ENCODE measurements at regions not wholly inside any gene's neighbourhood (a gene's known extent, or its start where the extent isn't known, plus 50 kb on each side); places are given as distances from the start of the nearest gene placed in this dataset.

DNA sequence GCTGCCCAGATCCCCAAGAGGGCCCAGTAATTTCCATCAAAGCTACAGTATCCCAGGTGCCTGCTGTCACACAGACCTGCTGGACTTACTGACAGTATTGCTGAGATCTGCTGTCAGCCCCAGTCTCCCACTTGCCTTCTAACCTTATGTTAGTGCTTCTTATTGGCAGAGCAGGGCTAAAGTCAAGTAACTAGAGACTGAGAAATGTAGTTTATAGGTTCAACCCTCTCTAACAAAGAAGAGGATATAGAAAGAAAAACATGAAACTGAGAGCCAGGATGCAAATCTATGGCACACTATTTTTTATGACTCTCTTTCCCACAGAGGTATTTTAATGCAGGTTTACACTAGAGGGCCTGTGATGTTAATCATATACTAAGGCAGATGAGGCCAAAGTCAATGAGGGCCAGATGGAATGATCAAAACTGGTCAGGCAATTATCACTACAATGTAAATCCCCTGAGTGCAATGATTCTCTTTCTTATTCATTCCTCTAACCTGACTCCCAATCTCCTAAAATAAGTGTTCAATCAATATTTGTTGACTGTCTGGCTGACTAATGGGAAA lies 781.9 kb downstream of the VRK1 start:
- no peak for DNase-seq (ENCODE audit: low read depth)

DNA sequence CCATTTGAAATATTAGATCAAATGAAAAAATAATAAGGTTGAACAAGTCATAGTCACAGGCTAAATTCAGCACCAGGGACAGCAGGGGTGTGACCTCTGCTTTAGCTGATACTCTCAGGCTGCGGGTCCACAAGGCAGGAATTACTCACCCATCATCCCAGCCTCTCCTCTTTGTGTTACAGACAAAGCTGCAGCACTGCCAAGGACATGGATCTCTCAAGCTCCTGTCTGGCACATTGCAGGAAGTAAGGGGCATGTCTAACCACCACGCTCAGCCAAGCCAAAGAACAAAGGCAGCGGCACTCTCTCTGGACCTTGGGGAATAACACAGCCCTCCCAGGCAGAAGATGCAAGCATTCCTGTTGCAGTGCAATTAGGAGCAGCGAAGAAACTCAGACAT lies 783.8 kb downstream of the VRK1 start:
- DNase-seq (ENCODE audit: low read depth): no peak

DNA sequence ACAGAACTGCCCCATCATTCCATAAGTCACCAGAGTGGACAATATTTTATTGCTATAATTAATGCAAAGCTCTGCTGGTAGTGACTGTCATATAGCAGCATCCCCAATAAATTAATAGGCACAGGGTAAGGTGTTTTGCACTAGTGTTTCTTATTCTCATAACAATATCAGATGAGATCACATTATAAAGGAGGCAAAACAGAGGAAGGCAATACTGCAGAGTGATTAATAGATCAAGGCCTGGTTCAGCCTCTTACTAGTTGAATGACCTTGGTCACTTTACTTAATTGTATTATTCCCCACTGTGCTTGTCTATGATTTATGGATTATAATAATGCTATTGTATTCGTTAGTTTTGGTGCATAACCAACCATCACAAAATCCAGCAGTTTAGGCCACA lies 784.8 kb downstream of the VRK1 start:
- no peak for DNase-seq (ENCODE audit: low read depth)

DNA sequence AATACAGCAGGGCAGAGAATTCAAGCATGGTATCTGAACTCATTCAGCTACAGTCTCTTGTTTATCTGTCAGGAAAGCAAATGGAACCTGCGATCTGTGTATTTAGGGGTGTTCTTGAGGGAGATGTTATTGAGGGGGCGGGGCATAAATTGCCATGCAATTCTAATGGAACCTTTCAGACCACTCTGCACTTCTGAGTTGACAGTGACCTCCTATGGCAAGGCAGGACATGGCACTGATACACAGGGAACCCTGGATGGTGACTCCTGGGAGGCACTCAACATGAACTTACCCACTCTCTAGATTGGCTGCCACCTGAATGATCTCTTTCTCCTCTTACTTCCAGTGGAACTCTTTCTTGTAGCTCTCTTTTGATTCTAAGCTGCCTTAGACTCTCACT lies 787.3 kb downstream of the VRK1 start:
- no peak for DNase-seq (ENCODE audit: low read depth)

DNA sequence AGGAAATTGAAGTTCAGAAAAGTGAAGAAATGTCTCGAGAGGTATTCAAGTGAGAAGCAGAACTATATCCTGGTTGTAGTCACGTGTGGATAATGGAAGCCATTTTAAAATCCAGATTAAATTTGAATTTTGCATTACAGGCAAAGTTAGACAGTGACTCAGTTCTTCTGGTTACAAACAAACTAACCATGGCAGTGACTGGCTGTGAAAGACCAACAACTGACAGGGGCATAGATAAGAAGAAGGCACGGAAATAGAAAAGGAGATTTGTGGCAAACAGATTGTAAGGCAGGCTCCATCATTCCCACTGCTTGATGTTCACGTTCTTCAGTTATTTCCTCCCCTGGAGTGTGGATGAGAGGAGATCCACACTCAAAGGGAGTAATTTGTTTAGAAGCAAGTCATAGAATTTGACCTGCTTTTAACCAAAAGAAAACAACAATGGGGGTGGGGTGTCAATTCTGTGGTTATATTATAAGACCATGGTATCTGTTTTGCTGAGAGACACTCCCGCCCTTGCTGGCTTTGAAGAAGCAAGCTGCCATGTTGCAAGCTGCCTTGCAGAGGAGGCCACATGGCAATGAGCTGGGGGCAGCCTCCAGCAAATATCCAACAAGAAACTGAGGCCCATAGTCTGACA lies 795.3 kb downstream of the VRK1 start:
- no peak for DNase-seq (ENCODE audit: low read depth)

DNA sequence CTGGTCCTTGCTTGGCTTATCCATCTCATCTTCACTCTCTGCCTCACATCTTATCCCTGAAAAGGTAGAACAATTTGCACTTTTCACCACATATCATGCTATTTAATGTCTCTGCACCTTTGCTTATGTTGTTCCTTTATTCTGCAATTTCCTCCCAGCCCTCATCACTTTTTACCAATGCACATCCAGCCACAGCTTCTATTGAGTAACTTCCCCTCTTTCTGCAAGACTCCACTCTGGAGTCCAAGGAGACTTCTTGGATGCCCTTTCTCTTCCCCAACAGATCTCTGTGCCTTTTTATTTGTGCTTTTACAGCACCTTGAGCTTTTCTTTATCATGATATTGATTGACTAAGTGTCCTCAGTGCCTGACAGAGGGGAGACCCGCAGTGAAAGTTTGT lies 797.1 kb downstream of the VRK1 start:
- no peak for DNase-seq (ENCODE audit: low read depth)

DNA sequence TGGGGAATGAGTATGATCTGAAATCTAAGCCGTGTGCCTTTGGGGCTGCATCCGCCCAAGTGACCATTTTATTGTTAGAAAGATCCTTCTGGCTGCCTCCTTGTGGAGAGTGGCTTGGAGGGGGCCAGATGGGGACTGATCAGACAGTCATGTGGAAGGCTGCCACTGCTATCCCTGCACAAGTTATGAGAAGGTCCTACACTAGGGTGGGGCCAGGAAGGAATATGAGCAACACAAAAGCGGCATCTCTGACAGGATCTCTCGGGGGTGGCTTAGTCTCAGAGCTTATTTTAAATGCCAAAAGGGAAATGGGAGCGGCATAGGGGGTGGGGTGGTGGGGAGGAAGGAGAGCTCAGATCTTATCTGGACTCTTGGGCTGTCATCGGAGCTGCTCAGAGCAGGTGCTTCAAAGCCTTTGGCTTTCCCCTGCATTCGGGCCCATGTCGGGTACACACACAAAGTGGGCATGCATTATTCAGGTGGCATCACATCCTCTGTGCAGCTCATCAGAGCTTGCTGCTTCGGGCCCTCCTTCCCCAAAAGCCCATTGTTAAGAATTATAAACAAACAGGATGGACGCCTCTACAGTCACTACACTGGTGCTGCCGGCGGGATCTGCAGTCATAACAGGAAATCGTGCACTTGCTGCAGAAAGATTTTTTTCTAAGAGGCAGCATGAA lies 805.4 kb downstream of the VRK1 start:
- no peak for DNase-seq (ENCODE audit: low read depth)

DNA sequence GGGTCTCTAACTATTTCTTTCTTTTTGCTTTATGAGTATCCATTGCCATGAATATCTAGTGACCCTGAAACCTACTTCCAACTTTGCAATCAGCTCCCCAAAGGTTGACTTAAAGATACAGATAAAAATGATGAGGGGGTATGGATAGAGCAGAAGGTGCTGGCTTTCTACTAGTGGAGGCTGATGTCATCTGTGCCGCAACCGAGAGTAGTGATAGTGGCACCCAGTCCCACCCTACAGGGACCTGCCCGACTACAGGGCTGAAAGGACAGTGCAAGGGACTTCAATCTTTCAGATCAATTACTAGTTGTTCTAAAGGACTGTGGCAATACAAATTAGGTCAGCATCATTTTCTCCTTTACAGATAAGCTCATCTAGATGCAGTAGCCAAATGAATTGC lies 806.0 kb downstream of the VRK1 start:
- DNase-seq (ENCODE audit: low read depth): no peak

DNA sequence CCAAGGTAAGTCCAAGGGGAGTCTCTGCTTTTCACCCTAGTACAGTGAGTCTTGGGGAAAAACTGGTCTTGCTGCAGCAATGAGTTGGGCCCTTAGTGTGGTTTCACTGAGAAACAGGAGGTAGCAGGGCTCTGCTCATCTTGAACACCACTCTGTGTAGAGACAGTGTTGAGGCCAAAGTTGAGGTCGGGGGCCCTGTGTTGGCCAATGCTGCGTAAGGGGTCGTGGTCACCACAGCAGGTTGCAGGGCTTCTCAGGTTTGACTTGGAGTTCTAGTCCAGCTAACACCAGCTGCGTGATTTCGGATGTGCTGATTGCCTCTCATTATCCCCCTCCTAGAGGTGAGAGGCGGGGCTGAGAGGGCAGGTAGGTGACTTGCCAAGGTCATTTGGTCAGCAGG lies 807.5 kb downstream of the VRK1 start:
- DNase-seq (ENCODE audit: low read depth): no peak

DNA sequence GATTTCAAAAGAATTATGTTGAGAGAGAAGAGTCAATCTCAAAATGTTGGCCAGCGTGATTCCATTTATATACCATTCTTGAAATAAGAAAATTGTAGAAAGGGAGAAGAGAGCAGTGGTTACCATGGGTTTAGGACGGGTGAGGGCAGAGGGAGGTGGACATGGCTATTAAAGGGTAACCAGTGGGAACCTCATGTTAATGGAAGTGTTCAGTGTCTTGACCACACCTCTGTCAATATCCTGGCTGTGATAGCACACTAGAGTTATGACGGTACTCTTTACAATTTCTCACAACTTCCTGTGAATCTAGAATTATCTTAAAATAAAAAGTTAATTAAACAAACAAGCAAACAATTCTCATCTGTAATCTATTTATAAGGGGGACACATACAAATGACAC lies 821.2 kb downstream of the VRK1 start:
- DNase-seq (ENCODE audit: low read depth): no peak

DNA sequence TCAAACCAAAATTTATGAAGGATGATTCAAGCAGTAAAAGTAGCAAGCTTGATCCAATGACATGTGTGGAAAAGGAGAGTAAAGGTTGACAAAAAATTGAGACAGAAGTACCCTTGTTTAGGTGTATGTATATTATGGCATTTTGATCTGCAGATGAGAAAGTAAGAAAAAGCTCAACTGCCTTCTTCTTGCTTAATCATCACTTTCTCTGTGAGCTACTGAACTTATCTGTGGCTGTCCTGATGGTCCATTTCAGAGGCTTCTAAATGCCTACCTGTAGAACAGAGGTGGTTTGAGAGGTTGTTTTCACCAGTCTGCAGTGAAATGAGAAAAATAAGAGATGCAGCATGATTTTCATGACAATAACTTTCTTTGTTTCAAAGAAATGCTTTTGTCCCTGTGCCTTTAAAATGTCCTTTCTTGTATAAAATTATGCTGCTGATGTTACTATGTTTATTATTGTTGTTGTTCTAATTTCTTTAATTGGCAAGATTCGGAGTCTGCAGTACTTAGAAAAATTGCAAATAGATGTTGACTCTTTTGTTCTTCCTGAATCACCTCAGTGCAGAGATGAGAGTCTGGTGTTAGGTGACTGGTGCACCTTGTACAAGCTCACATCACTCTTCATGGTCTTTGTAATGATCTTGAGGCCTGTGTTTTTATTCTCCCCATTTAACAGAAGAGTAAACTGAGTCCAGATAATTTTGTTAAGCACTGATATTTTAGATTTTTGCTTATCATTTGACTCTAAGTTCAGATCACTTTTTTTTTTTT lies 821.9 kb downstream of the VRK1 start:
- DNase-seq (ENCODE audit: low read depth): no peak

DNA sequence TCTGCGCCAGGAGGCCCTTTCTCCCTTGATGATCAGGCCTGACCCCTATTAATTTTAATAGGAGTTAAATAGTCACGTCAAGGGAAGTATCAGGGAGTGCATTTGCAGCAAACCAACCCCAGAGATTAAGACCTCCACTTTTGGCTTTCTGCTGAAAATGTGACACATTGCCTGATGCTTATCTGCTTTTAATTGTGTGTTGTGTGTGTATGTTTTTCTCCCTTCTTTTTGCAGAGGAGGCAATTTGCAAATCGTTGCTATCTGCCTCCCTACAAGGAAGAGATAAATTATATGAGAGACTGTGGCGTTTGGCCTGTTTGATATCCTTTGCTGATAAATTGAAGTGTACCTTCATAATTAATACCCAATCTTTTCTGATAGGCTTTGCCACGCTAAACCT lies 822.9 kb downstream of the VRK1 start:
- no peak for DNase-seq (ENCODE audit: low read depth)

DNA sequence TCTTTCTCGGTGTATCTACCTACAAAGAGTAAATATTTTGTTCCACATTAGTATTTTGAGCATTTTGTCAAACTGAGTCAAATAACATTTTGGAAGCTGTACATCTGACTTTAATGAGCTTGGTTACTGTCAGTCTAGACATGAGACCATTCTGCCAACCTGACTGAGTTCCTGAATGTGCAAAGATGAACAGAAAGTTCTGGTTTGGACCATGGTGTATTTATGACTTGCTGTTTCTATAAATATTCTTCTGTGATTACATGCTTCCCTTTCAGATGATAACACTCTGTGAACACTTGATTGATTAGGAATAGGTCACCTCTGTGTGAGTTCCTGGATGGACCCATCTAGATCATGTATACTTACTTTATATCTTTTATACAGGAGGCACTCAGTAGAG lies 827.8 kb downstream of the VRK1 start:
- DNase-seq (ENCODE audit: low read depth): no peak

DNA sequence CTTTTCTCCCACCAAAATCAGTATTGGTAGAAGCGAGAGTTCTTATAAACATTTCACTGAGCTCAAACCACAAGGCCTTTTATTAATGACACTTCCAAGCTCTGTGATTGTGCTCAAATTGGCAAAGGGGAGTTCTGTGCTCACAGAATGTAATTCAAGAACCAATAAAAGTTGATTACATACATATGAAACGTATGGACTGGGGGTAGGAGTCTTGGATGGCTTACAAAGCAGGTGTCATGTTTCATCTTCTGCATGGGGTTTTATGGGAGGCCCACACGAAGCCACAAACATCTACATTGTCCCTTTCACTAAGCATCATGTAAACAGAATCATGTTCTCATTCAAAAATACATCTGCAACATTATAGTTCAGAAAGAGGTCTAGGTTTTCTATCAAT lies 828.3 kb downstream of the VRK1 start:
- no peak for DNase-seq (ENCODE audit: low read depth)

DNA sequence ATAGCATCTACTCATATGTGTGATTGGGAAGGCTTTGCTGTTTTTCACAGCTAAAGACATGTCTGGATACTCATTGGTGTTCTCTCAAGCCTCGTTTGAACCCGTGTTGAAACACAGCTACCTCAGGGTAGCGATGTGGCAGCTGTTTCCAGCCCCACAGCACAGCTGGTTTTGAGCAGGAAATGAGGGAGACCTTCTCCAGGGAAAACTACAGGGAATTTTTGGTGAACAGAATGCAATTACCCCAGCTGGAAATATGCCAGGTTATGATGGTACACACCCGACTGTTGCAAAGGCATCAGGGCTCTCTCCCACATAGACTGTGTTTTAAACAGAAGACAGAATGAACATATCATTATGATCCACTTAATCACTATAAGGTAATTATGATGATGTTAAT lies 828.9 kb downstream of the VRK1 start:
- DNase-seq (ENCODE audit: low read depth): no peak

DNA sequence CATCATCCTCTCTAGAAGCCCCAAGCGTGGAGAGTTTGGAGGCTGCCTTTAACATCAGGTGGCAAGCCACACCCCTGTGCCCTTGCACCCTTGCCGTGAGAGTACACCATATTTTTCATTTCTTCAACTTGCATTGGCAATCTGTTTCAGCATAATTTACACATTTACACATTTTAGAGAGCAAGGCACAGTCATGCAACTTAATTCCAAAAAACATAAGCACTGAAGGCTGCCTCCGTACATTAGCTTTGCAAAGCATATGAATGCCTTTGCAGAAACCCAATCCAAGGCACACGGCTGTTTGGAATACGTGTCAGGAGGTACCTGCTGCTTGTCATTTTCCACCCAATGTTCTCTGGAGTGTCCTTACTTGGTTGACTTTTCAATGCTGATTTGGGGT lies 833.1 kb downstream of the VRK1 start:
- no peak for DNase-seq (ENCODE audit: low read depth)

DNA sequence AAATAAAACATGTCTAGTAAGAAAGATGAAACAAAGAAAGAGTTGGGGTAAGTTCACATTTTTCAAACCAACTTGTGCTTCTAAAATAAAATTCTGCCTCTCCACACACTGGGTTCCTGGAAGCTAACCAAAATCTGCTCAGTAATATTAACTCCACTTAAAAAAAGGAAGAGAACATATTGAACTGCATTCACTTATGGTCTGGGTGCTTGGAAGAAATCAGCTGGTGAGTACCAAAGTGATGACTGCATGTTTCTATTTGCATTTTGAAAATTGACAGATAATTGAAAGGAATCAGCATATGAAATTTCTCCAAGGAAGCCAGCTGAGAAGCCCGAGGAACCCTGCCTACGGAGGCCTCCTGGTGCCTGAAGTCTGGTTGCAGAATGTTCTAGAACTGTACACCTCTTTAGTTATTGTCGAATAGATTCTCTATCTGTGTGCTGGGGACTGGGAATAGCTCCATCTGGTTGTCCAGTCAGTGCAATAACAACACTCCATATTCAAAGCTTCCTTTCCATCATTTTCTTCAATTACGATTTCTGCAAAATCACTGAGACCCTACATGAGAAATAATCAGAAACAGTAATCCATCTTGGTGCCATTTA lies 836.1 kb downstream of the VRK1 start:
- no peak for DNase-seq (ENCODE audit: low read depth)

DNA sequence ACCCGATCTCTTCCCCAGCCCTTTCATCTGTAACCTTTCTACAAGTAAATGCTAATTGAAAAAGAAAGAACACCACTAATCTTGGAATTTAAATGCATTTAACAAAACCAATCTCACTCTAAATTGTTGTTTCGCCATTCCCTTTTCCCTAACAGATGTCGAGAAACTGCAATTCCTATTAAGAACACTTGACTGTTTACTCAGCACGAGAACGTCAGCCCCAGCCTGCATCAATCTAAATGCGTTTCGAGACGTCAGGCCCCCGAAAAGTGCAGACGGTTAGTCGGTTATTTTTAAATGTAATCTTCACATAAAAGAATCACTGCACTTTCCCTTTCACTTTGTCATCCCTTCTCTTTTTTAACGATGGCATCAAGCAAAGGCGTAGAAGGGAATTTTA lies 837.6 kb downstream of the VRK1 start:
- DNase-seq (ENCODE audit: low read depth): no peak

DNA sequence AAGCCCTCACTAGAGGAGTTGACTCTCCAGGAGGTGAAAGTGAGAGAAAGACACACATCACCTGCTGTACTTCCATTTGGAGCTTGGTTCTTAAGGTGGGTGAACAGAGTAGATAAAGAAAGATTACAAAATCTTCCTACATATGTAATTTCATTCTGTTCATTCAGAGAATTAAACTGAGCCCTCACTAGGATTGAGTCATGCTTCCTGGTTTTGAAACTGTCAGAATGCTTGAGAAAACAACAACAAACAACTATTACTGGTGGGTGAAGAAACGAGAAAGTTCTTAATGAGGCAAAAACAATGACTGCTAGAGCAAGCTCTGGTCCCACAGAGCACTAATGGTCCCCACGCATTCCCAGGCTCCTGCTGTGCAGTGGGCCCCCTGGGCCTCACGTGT lies 841.7 kb downstream of the VRK1 start:
- DNase-seq (ENCODE audit: low read depth): no peak

DNA sequence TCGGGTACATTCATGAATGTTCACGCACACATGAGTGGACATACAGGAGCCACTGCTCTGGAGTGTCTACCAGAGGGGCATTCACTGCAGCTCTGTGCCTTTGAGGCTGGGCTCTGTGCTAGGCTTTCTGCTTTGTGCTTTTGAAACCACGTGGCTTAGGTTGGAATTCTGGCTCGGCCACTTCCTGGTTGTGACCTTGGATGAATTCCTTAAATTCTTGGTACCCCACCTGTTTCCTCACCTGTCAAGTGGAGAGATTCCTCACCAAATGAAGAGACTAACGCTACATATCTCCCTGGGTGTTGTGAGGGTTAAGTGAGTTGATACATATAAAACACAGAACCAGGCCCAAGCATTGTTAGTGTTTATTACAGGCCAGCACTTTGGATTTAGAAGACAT lies 842.8 kb downstream of the VRK1 start:
- DNase-seq (ENCODE audit: low read depth): no peak

DNA sequence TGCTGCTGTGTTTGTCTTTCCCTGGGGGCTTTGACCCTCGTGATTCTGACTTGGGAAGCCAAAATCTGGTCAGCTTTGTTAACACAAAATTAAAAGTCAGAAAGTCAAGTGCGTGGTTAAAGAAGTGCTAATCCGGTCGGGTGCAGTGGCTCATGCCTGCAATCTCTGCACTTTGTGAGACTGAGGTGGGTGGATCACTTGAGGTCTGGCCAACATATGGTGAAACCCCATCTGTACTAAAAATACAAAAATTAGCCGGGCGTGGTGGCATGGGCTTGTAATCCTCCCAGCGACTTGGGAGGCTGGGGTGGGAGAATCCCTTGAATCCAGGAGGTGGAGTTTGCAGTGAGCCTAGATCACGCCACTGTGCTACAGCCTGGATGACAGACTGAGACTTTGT lies 844.6 kb downstream of the VRK1 start:
- no peak for DNase-seq (ENCODE audit: low read depth)

DNA sequence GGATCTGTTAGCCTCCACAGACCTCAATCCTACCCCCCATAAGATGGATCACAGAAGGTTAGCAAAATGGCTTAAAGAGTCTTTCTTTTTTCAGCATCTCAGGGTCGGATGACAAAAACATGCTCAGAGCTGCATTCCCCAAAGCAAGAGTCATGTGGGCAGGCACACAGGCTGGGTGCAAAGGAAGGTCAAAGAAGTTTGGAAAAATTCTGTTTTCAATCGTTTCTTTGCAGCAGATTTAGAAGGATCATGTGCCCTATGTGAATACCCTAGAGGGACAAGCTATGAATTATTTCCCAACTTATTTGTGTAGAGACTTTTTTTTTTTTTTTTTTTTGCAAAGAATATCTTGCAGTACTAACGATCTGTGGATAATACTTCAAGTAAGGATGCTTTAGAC lies 845.4 kb downstream of the VRK1 start:
- no peak for DNase-seq (ENCODE audit: low read depth)

DNA sequence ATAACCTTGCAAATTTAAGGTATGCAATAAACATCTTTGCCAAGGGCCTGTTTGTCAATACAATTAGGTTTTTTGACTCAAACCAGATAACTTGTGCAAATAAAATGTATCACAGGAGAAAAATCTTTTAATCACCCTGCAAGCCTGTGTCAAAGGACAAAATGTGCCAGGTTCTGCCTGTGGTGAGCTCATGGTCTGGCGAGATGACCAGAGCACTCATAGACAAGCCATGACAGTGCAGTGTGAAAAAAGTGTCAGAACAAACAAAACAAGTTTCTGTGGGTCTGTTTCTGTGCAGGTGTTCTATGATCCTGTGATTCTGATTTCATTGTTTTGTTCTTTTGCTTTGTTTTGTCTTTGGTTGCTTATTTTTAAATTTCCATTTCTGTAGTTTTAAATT lies 847.2 kb downstream of the VRK1 start:
- DNase-seq (ENCODE audit: low read depth): no peak
